A673 (cell line): ENCODE measurements at regions not wholly inside any gene's neighbourhood (a gene's known extent, or its start where the extent isn't known, plus 50 kb on each side); places are given as distances from the start of the nearest gene placed in this dataset.

Source experiments
- CTCF ChIP-seq: fragments of 300-800, 200-600 bp; sonication (generic); conservative IDR thresholded peaks from 2 replicates; pipeline ENCODE4 v1.5.1; 2017; ENCODE audit warnings: low read depth, mild to moderate bottlenecking, antibody characterized with exemption, low read length, moderate library complexity, mixed read lengths
- EZH2 ChIP-seq: fragments of 200-600 bp; sonication (generic); IDR thresholded peaks from 2 replicates; pipeline ENCODE4 v1.6.1; 2017; ENCODE audit warnings: borderline replicate concordance, low read depth, mild to moderate bottlenecking, mixed read lengths, antibody characterized with exemption, low read length; ENCODE audit not compliant: poor library complexity, severe bottlenecking

GRCh38 chr16:85971902-85972638 lies 73.1 kb downstream of the IRF8 start:
- TF ChIP-seq CTCF: no peak
- no peak for TF ChIP-seq EZH2
